Peyer's patch (tissue), 4 donors: ENCODE measurements at regions not wholly inside any gene's neighbourhood (a gene's known extent, or its start where the extent isn't known, plus 50 kb on each side); places are given as distances from the start of the nearest gene placed in this dataset.
"Not testable (repeated sequence)": the region's sequence is repeated elsewhere in the genome, so short reads cannot be mapped to it uniquely, and the experiment has no call there.

Source experiments
- DNase-seq, 3 donors: peaks; one replicate each; pipeline ENCODE4 v3.0.0-alpha.2; 2017 to 2019
- H3K27ac ChIP-seq, 4 donors: fragments of 200-600 bp; sonication (generic); one replicate each; pipeline ENCODE4 v1.5.1; 2016 to 2019
- H3K27me3 ChIP-seq, 2 donors: fragments of 200-600 bp; sonication (generic); one replicate each; pipeline ENCODE4 v1.5.1; 2019
- H3K36me3 ChIP-seq, 3 donors: fragments of 200-600 bp; sonication (generic); one replicate each; pipeline ENCODE4 v1.5.1; 2016 to 2019
- H3K4me1 ChIP-seq, 4 donors: fragments of 200-600 bp; sonication (generic); one replicate each; pipeline ENCODE4 v1.5.1; 2016 to 2019
- H3K4me3 ChIP-seq, 4 donors: fragments of 200-600 bp; sonication (generic); 1 replicate in 3 of 4; 2 replicates in 1 of 4; pipeline ENCODE4 v1.5.1; 2016 to 2019; ENCODE audit warnings: mild to moderate bottlenecking in 1 of 4
- H3K9me3 ChIP-seq, 4 donors: fragments of 200-600 bp; sonication (generic); one replicate each; pipeline ENCODE4 v1.5.1; 2016 to 2019; ENCODE audit warnings: mild to moderate bottlenecking in 1 of 4
- CTCF ChIP-seq, 6 experiments: fragments of 450-650 bp in 4 of 6; fragments of 200-600 bp in 2 of 6; sonication (generic) in 1 of 6; IDR thresholded peaks; one replicate each; pipeline ENCODE4 v1.5.1; 2017 to 2019; ENCODE audit warnings: antibody characterized with exemption in 6 of 6, mild to moderate bottlenecking in 3 of 6, moderate library complexity in 1 of 6
- POLR2A ChIP-seq, 2 donors: fragments of 450-650 bp; IDR thresholded peaks; one replicate each; pipeline ENCODE4 v1.5.1; 2017; ENCODE audit warnings: antibody characterized with exemption in 2 of 2, mild to moderate bottlenecking in 2 of 2, moderate library complexity in 2 of 2

GRCh38 chr2:150259746-150260145, 227.7 kb downstream of the RND3 start:
- no peaks in the 10 kb centered on the region for H3K9me3 ChIP-seq
- DNase-seq: no peak
- no peaks in the 10 kb centered on the region for H3K36me3 ChIP-seq
- peaks cover 0 to 6% (median 0%) of the 10 kb centered on the region in 4 donors for H3K4me1 ChIP-seq
- H3K27ac ChIP-seq: no peak overlapping the region
- no peak for TF ChIP-seq CTCF (IDR thresholded peaks at IDR 0.05)
- TF ChIP-seq POLR2A (IDR thresholded peaks at IDR 0.05): no peak
- H3K27me3 ChIP-seq: no peaks in the 10 kb centered on the region
- no peak overlapping the region for H3K4me3 ChIP-seq

GRCh38 chr2:150258781-150259307, 228.6 kb downstream of the RND3 start:
- no peak for DNase-seq
- TF ChIP-seq POLR2A (IDR thresholded peaks at IDR 0.05) (no peak), CTCF (IDR thresholded peaks at IDR 0.05) (no peak)
- peaks cover 0 to 6% (median 0%) of the 10 kb centered on the region in 4 donors for H3K4me1 ChIP-seq
- H3K27ac ChIP-seq: no peak overlapping the region
- no peaks in the 10 kb centered on the region for H3K36me3 ChIP-seq
- H3K4me3 ChIP-seq: no peak overlapping the region
- H3K27me3 ChIP-seq: no peaks in the 10 kb centered on the region
- H3K9me3 ChIP-seq: no peaks in the 10 kb centered on the region

GRCh38 chr2:150256736-150257135, 230.7 kb downstream of the RND3 start:
- Histone ChIP-seq H3K4me3 (no peak overlapping the region), H3K9me3 (no peaks in the 10 kb centered on the region), H3K36me3 (no peaks in the 10 kb centered on the region), H3K27ac (no peak overlapping the region), H3K4me1 (peaks cover 0 to 6% (median 0%) of the 10 kb centered on the region in 4 donors), H3K27me3 (no peaks in the 10 kb centered on the region)
- no peak for DNase-seq
- TF ChIP-seq POLR2A (IDR thresholded peaks at IDR 0.05): no peak
- TF ChIP-seq CTCF (IDR thresholded peaks at IDR 0.05): no peak

- no peaks in the 10 kb centered on the region for H3K27me3 ChIP-seq
- H3K4me3 ChIP-seq: no peak overlapping the region
- DNase-seq: no peak
- H3K36me3 ChIP-seq: no peaks in the 10 kb centered on the region
- H3K4me1 ChIP-seq: peaks cover 0 to 6% (median 0%) of the 10 kb centered on the region in 4 donors
- no peak overlapping the region for H3K27ac ChIP-seq
- TF ChIP-seq POLR2A (IDR thresholded peaks at IDR 0.05) (no peak), CTCF (IDR thresholded peaks at IDR 0.05) (no peak)
- no peaks in the 10 kb centered on the region for H3K9me3 ChIP-seq
Observed at GRCh38 chr2:150255528-150255927, 231.9 kb downstream of the RND3 start.

GRCh38 chr2:150249735-150250134, 237.7 kb downstream of the RND3 start:
- not testable (repeated sequence) for H3K27ac ChIP-seq, H3K4me3 ChIP-seq, H3K4me1 ChIP-seq, H3K36me3 ChIP-seq, H3K9me3 ChIP-seq, DNase-seq, H3K27me3 ChIP-seq

- H3K4me3 ChIP-seq: no peak overlapping the region
- H3K4me1 ChIP-seq: no peaks in the 10 kb centered on the region
- peaks cover 0 to 2% (median 0%) of the 10 kb centered on the region in 3 donors for H3K36me3 ChIP-seq
- DNase-seq: no peak
- no peaks in the 10 kb centered on the region for H3K9me3 ChIP-seq
- no peaks in the 10 kb centered on the region for H3K27me3 ChIP-seq
- TF ChIP-seq POLR2A (IDR thresholded peaks at IDR 0.05) (no peak), CTCF (IDR thresholded peaks at IDR 0.05) (no peak)
- no peak overlapping the region for H3K27ac ChIP-seq
Observed at GRCh38 chr2:150247481-150247880, 240.0 kb downstream of the RND3 start.
